H1 (cell line): ENCODE measurements at regions not wholly inside any gene's neighbourhood (a gene's known extent, or its start where the extent isn't known, plus 50 kb on each side); places are given as distances from the start of the nearest gene placed in this dataset.

ENCODE experiments used
- CTCF ChIA-PET: fragments of 300-600 bp; sonication (Branson Sonifier 250); formaldehyde crosslinking; loops from one replicate; lab custom pipeline; 2021; ENCODE audit not compliant: partially characterized antibody; lab: Charles Lee
- POLR2A ChIA-PET: fragments of 300-600 bp; sonication (Branson Sonifier 250); formaldehyde crosslinking; loops from one replicate; lab custom pipeline; 2021; ENCODE audit warnings: inconsistent platforms; ENCODE audit not compliant: partially characterized antibody; lab: Charles Lee
- DNase-seq, 2 experiments: peaks; one replicate each; pipeline versions ENCODE4 v3.0.0 to v3.0.0-alpha.2; 2010 to 2022; ENCODE audit warnings: low spot score in 2 of 2, low read depth in 1 of 2, mixed read lengths in 1 of 2
- FAIRE-seq: peaks from 2 replicates; lab custom pipeline; 2011; peaks lifted over from hg19 to GRCh38; lab: Jason Lieb, UNC
- H2AFZ ChIP-seq: 2 replicates; pipeline ENCODE4 v1.8.1; 2012; ENCODE audit warnings: low read length, inconsistent platforms
- H2AK5ac ChIP-seq: 2 replicates; pipeline ENCODE4 v1.6.1; 2013; ENCODE audit warnings: low read depth, low read length
- H2BK120ac ChIP-seq: replicated peaks from 2 replicates; pipeline ENCODE3; 2013; ENCODE audit warnings: low read depth, low read length, inconsistent platforms
- H2BK12ac ChIP-seq: 2 replicates; pipeline ENCODE4 v1.6.1; 2013; ENCODE audit warnings: low read depth, low read length
- H2BK15ac ChIP-seq: 2 replicates; pipeline ENCODE4 v1.6.1; 2013; ENCODE audit warnings: low read length
- H2BK20ac ChIP-seq: 2 replicates; pipeline ENCODE4 v1.6.1; 2013; ENCODE audit warnings: low read length
- H2BK5ac ChIP-seq: 2 replicates; pipeline ENCODE4 v1.6.1; 2013; ENCODE audit warnings: low read depth, low read length
- H3K14ac ChIP-seq: 2 replicates; pipeline ENCODE4 v1.6.1; 2013; ENCODE audit warnings: inconsistent platforms; ENCODE audit not compliant: insufficient read length
- H3K18ac ChIP-seq: 2 replicates; pipeline ENCODE4 v1.6.1; 2013; ENCODE audit warnings: low read length; ENCODE audit errors: extremely low read depth
- H3K23ac ChIP-seq: 2 replicates; pipeline ENCODE4 v1.6.1; 2013; ENCODE audit warnings: inconsistent platforms; ENCODE audit not compliant: insufficient read length
- H3K23me2 ChIP-seq: 2 replicates; pipeline ENCODE4 v1.6.1; 2013; ENCODE audit warnings: low read depth, low read length
- H3K27ac ChIP-seq: 2 replicates; pipeline ENCODE4 v1.6.1; 2011; ENCODE audit warnings: low read depth, low read length, inconsistent platforms
- H3K27me3 ChIP-seq, 4 experiments: replicated peaks in 1 of 4; 1 replicate in 1 of 4; 2 replicates in 3 of 4; pipeline versions ENCODE4 v1.6.1 to v1.8.1; 2011 to 2013; ENCODE audit warnings: low read length in 3 of 4, mild to moderate bottlenecking in 3 of 4, inconsistent platforms in 2 of 4, mixed read lengths in 2 of 4, moderate library complexity in 1 of 4; ENCODE audit not compliant: control insufficient read depth in 3 of 4, insufficient read depth in 3 of 4; ENCODE audit errors: extremely low read depth in 1 of 4
- H3K36me3 ChIP-seq, 4 experiments: 2 replicates each; pipeline versions ENCODE4 v1.6.1 to v1.8.1; 2011 to 2013; ENCODE audit warnings: mild to moderate bottlenecking in 4 of 4, low read length in 3 of 4, moderate library complexity in 2 of 4, control low read depth in 1 of 4, inconsistent platforms in 1 of 4; ENCODE audit not compliant: insufficient read depth in 4 of 4, control insufficient read depth in 2 of 4
- H3K4ac ChIP-seq: replicated peaks from 2 replicates; pipeline ENCODE3; 2013; ENCODE audit warnings: low read length, low read depth, mixed read lengths, inconsistent platforms; ENCODE audit not compliant: insufficient read length
- H3K4me1 ChIP-seq, 4 experiments: replicated peaks in 1 of 4; 1 replicate in 1 of 4; 2 replicates in 3 of 4; pipeline versions ENCODE4 v1.6.1 to v1.8.1; 2011 to 2013; ENCODE audit warnings: low read length in 3 of 4, inconsistent platforms in 2 of 4, mixed read lengths in 1 of 4; ENCODE audit not compliant: insufficient read depth in 4 of 4, control insufficient read depth in 3 of 4
- H3K4me2 ChIP-seq, 2 experiments: 2 replicates each; pipeline versions ENCODE4 v1.6.1 to v1.8.1; 2011 to 2013; ENCODE audit warnings: low read depth in 2 of 2, low read length in 2 of 2, control low read depth in 1 of 2, inconsistent platforms in 1 of 2, mild to moderate bottlenecking in 1 of 2; ENCODE audit not compliant: insufficient read depth in 1 of 2
- H3K4me3 ChIP-seq, 4 experiments: fragments of 200-600, 300-600 bp in 1 of 4; sonication (generic), shearing (Covaris generic), sonication (Bioruptor Twin) in 1 of 4; 2 replicates each; pipeline versions ENCODE4 v1.5.1 to v1.8.1; 2011 to 2016; ENCODE audit warnings: low read length in 4 of 4, low read depth in 3 of 4, control low read depth in 2 of 4, inconsistent platforms in 2 of 4, mild to moderate bottlenecking in 2 of 4, mixed read lengths in 1 of 4, moderate library complexity in 1 of 4; ENCODE audit not compliant: insufficient read depth in 2 of 4; ENCODE audit errors: extremely low read depth in 1 of 4
- H3K56ac ChIP-seq: replicated peaks from 2 replicates; pipeline ENCODE3; 2013; ENCODE audit warnings: low read depth, mild to moderate bottlenecking, mixed read lengths, low read length, inconsistent platforms; ENCODE audit not compliant: insufficient read length
- H3K79me1 ChIP-seq: 2 replicates; pipeline ENCODE4 v1.6.1; 2013; ENCODE audit warnings: low read depth, low read length, control low read depth
- H3K79me2 ChIP-seq, 2 experiments: 2 replicates each; pipeline versions ENCODE4 v1.6.1 to v1.8.1; 2012 to 2013; ENCODE audit warnings: low read length in 2 of 2, mild to moderate bottlenecking in 2 of 2, inconsistent platforms in 1 of 2; ENCODE audit not compliant: insufficient read depth in 2 of 2, control insufficient read depth in 1 of 2
- H3K9ac ChIP-seq, 4 experiments: replicated peaks in 1 of 4; 1 replicate in 1 of 4; 2 replicates in 3 of 4; pipeline versions ENCODE4 v1.6.1 to v1.8.1; 2011 to 2013; ENCODE audit warnings: low read depth in 3 of 4, low read length in 3 of 4, control low read depth in 2 of 4, mild to moderate bottlenecking in 2 of 4, moderate library complexity in 2 of 4, inconsistent platforms in 1 of 4; ENCODE audit errors: extremely low read depth in 1 of 4
- H3K9me3 ChIP-seq, 2 experiments: 2 replicates each; pipeline versions ENCODE4 v1.6.1 to v1.8.1; 2012 to 2013; ENCODE audit warnings: mild to moderate bottlenecking in 2 of 2, moderate library complexity in 2 of 2, control low read depth in 1 of 2, inconsistent platforms in 1 of 2, low read depth in 1 of 2, low read length in 1 of 2, mixed read lengths in 1 of 2; ENCODE audit not compliant: insufficient read depth in 2 of 2
- H4K20me1 ChIP-seq, 2 experiments: replicated peaks in 1 of 2; 2 replicates each; pipeline versions ENCODE3 to v1.8.1; 2011 to 2013; ENCODE audit warnings: inconsistent platforms in 2 of 2, low read length in 2 of 2, mild to moderate bottlenecking in 1 of 2; ENCODE audit not compliant: insufficient read depth in 2 of 2, control insufficient read depth in 1 of 2
- H4K5ac ChIP-seq: 2 replicates; pipeline ENCODE4 v1.6.1; 2013; ENCODE audit warnings: low read length, low read depth, mixed read lengths, inconsistent platforms; ENCODE audit not compliant: insufficient read length
- H4K8ac ChIP-seq: 2 replicates; pipeline ENCODE4 v1.8.0; 2013; ENCODE audit warnings: mild to moderate bottlenecking, moderate library complexity, low read length, inconsistent platforms; ENCODE audit not compliant: insufficient read depth; ENCODE audit errors: extremely low read depth
- H4K91ac ChIP-seq: replicated peaks from 2 replicates; pipeline ENCODE3; 2013; ENCODE audit warnings: low read length, mixed read lengths, inconsistent platforms; ENCODE audit not compliant: insufficient read length
- ATF3 ChIP-seq: IDR thresholded peaks from 2 replicates; pipeline ENCODE4 v1.6.1; 2011; ENCODE audit warnings: low read depth, mild to moderate bottlenecking, low read length; ENCODE audit not compliant: insufficient read depth
- CEBPB ChIP-seq: IDR thresholded peaks from 2 replicates; pipeline ENCODE4 v1.6.1; 2012; ENCODE audit warnings: low read depth, low read length
- CREB1 ChIP-seq: IDR thresholded peaks from 2 replicates; pipeline ENCODE4 v1.6.1; 2012; ENCODE audit warnings: inconsistent platforms
- CTBP2 ChIP-seq: IDR thresholded peaks from 2 replicates; pipeline ENCODE4 v1.7.0; 2011; ENCODE audit warnings: borderline replicate concordance, mild to moderate bottlenecking, moderate library complexity, mixed read lengths, low read length; ENCODE audit not compliant: insufficient read depth, insufficient read length
- CTCF ChIP-seq, 3 experiments: IDR thresholded peaks; 1 replicate in 2 of 3; 2 replicates in 1 of 3; pipeline versions ENCODE4 v1.5.1 to v1.6.1; 2011; ENCODE audit warnings: low read length in 3 of 3, mild to moderate bottlenecking in 3 of 3, inconsistent platforms in 2 of 3, low read depth in 1 of 3, moderate library complexity in 1 of 3; ENCODE audit not compliant: insufficient read depth in 1 of 3; ENCODE audit errors: control extremely low read depth in 1 of 3
- GABPA ChIP-seq: IDR thresholded peaks from 2 replicates; pipeline ENCODE4 v1.6.1; 2011; ENCODE audit warnings: mild to moderate bottlenecking, low read length, moderate library complexity, borderline replicate concordance; ENCODE audit not compliant: insufficient read depth
- GTF2F1 ChIP-seq: IDR thresholded peaks from 2 replicates; pipeline ENCODE4 v1.6.1; 2012; ENCODE audit warnings: low read depth, low read length, improper control_type of control experiment, borderline replicate concordance
- KDM1A ChIP-seq: fragments of 200-600, 300-600 bp; sonication (generic); IDR thresholded peaks from 2 replicates; pipeline ENCODE4 v1.7.1; 2016; ENCODE audit warnings: mild to moderate bottlenecking, low read length, borderline replicate concordance
- MAFK ChIP-seq: IDR thresholded peaks from 2 replicates; pipeline ENCODE4 v1.6.1; 2012; ENCODE audit warnings: low read depth, mild to moderate bottlenecking, improper control_type of control experiment, low read length
- RXRA ChIP-seq: IDR thresholded peaks from 2 replicates; pipeline ENCODE4 v1.6.1; 2011; ENCODE audit warnings: low read depth, mild to moderate bottlenecking, low read length, moderate library complexity; ENCODE audit not compliant: insufficient read depth
- SUZ12 ChIP-seq: fragments of 200-600 bp; sonication (generic); IDR thresholded peaks from 2 replicates; pipeline ENCODE4 v1.6.1; 2012; ENCODE audit warnings: mild to moderate bottlenecking, inconsistent platforms, low read length, moderate library complexity, mixed read lengths
- TCF12 ChIP-seq: IDR thresholded peaks from 2 replicates; pipeline ENCODE4 v1.6.1; 2011; ENCODE audit warnings: low read depth, mild to moderate bottlenecking, low read length
- WGBS, 2 experiments: shearing (Covaris generic) in 1 of 2; methylation state at CpG; one replicate each; pipeline versions ENCODE4 v1.1.6 to v1.1.7; 2013 to 2015; ENCODE audit warnings: low lambda C conversion rate in 2 of 2, mixed read lengths in 2 of 2, inconsistent platforms in 1 of 2, low coverage in 1 of 2, missing lambda C conversion rate in 1 of 2; ENCODE audit not compliant: insufficient replicate concordance in 2 of 2, insufficient coverage in 1 of 2, insufficient read length in 1 of 2; ENCODE audit errors: extremely low coverage in 1 of 2, missing lambda C conversion rate in 1 of 2; 5-methylcytosine and 5-hydroxymethylcytosine counted together

GRCh38 chr1:30225357-30225756 is 498.0 kb downstream of the MATN1 start:
- H3K23me2 ChIP-seq, result no peaks in the 10 kb centered on the region
- no peaks in the 10 kb centered on the region for H3K79me2 ChIP-seq
- H3K9me3 ChIP-seq, result no peaks in the 10 kb centered on the region
- ChIA-PET CTCF (interaction anchor here (0.9 to 5.6 kb wide), 3 partner anchors 8 to 98 kb away, joined by 3 to 43 read pairs (median 3); no protein-coding TSS in a partner anchor), POLR2A (no interaction called here)
- H2BK20ac ChIP-seq, result no peak overlapping the region
- no peak overlapping the region for H3K4me3 ChIP-seq
- FAIRE-seq (no peak), DNase-seq (no peak)
- no peak overlapping the region for H3K23ac ChIP-seq
- H3K56ac ChIP-seq, result no peak overlapping the region
- H3K14ac ChIP-seq, result no peak overlapping the region
- H2BK5ac ChIP-seq, result no peak overlapping the region
- H3K4me2 ChIP-seq, result no peak overlapping the region
- no peak overlapping the region for H2AK5ac ChIP-seq
- no peak overlapping the region for H2BK15ac ChIP-seq
- no peak overlapping the region for H4K8ac ChIP-seq
- H3K18ac ChIP-seq, result no peak overlapping the region
- no peak overlapping the region for H3K4ac ChIP-seq
- no peak overlapping the region for H4K91ac ChIP-seq
- no peaks in the 10 kb centered on the region for H3K79me1 ChIP-seq
- WGBS, 2 experiments, result 95% methylated on average over 7 of the region's 7 CpGs; no CpG with 5 or more reads in 1 of the 2 experiments
- H3K27me3 ChIP-seq, result no peaks in the 10 kb centered on the region
- H3K4me1 ChIP-seq, result no peaks in the 10 kb centered on the region
- no peak overlapping the region for H4K5ac ChIP-seq
- no peak overlapping the region for H2AFZ ChIP-seq
- H3K27ac ChIP-seq, result no peak overlapping the region
- no peaks in the 10 kb centered on the region for H4K20me1 ChIP-seq
- H2BK120ac ChIP-seq, result no peak overlapping the region
- H2BK12ac ChIP-seq, result no peak overlapping the region
- H3K36me3 ChIP-seq, result no peaks in the 10 kb centered on the region
- no peak overlapping the region for H3K9ac ChIP-seq
- TF ChIP-seq RXRA, result no peak
- no peak for TF ChIP-seq CEBPB
- no peak for TF ChIP-seq CREB1
- no peak for TF ChIP-seq SUZ12
- no peak for TF ChIP-seq KDM1A
- no peak for TF ChIP-seq CTCF (IDR thresholded peaks at IDR 0.05; ENCODE audit: control extremely low read depth in 1 of 3, insufficient read depth in 1 of 3, low read depth in 1 of 3, low read length in 3 of 3)
- TF ChIP-seq MAFK, result no peak
- TF ChIP-seq GTF2F1, result no peak
- no peak for TF ChIP-seq CTBP2
- TF ChIP-seq ATF3, result no peak
- no peak for TF ChIP-seq GABPA
- no peak for TF ChIP-seq TCF12
